ENCODE measurements at regions not wholly inside any gene's neighbourhood (a gene's known extent, or its start where the extent isn't known, plus 50 kb on each side); places are given as distances from the start of the nearest gene placed in this dataset.

DNA sequence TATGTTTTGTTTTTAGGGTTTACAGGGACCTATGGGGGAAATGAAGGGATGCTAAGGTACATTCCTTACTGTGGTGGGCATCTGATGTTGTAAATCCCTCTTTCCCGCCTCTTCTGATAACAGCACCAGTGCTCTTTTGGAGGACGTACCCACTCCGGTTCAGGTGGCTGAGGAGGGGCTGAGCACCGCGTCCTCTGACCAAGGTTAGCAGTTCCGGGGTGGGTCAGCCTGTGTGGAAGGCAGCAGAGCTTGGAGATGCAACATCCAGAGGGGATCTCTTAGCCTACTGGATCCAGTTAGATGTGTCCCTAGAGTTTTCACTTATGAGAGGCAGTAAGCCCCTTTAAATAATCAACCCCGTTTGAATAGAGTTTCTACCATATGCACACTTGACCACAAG is 135.3 kb upstream of the KCNG1 start:
- CTCF ChIA-PET, result no interaction called here
- Histone ChIP-seq H4K20me1 (replicated peaks; ENCODE audit: control insufficient read depth, extremely low read depth, insufficient read depth, low read length) (no peaks in the 10 kb centered on the region), H3K9me3 (replicated peaks; ENCODE audit: control insufficient read depth, insufficient read depth, low read length) (no peaks in the 10 kb centered on the region), H3K27ac (ENCODE audit: insufficient read depth, low read depth, low read length) (no peak overlapping the region), H3K79me2 (ENCODE audit: control insufficient read depth, insufficient read depth, low read length) (no peaks in the 10 kb centered on the region), H3K9ac (replicated peaks; ENCODE audit: extremely low read depth, insufficient read depth, low read length) (no peak overlapping the region), H3K27me3 (ENCODE audit: control insufficient read depth in 2 of 2, insufficient read depth in 2 of 2, low read length in 2 of 2) (peaks cover 8 to 13% of the 10 kb centered on the region in 2 experiments), H3K4me2 (ENCODE audit: insufficient read depth, low read length) (no peak overlapping the region), H3K36me3 (ENCODE audit: control insufficient read depth in 2 of 2, extremely low read depth in 1 of 2, insufficient read depth in 2 of 2, low read length in 2 of 2) (no peaks in the 10 kb centered on the region), H2AFZ (ENCODE audit: low read depth, low read length) (no peak overlapping the region), H3K4me1 (ENCODE audit: control insufficient read depth, extremely low read depth, insufficient read depth, low read length) (no peaks in the 10 kb centered on the region), H3K9me1 (replicated peaks; ENCODE audit: control insufficient read depth, extremely low read depth, insufficient read depth, low read length) (no peaks in the 10 kb centered on the region), H3K4me3 (replicated peaks in 1 of 3; ENCODE audit: insufficient read depth in 1 of 3, low read depth in 1 of 3, low read length in 3 of 3) (no peak overlapping the region)
- dilution Hi-C loops (cut with MboI; ENCODE audit: extremely low pct_ligation_motif_present, low sequenced_read_pairs) (no loop called here), intact Hi-C loops (cut with micrococcal nuclease) (no loop called here)
- DNase-seq (ENCODE audit: low read depth, low spot score), result no peak
- POLR2A ChIA-PET, result no interaction called here
- no TSS peak for BruUV-seq (replicated peaks)
- TF ChIP-seq, protein P1, sequence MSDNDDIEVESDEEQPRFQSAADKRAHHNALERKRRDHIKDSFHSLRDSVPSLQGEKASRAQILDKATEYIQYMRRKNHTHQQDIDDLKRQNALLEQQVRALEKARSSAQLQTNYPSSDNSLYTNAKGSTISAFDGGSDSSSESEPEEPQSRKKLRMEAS (IDR thresholded peaks at IDR 0.05; ENCODE audit: insufficient read depth, insufficient read length), result no peak
- TF ChIP-seq GATA2 (IDR thresholded peaks at IDR 0.05; ENCODE audit: insufficient read depth, insufficient read length, low read depth, low read length) (no peak), MYC (IDR thresholded peaks at IDR 0.05; ENCODE audit: low read depth, low read length) (no peak), POLR2A (IDR thresholded peaks at IDR 0.05; ENCODE audit: low read depth, low read length) (no peak), EZH2 (IDR thresholded peaks at IDR 0.05; ENCODE audit: borderline replicate concordance, low read depth, low read length, severe bottlenecking) (no peak), FOS (IDR thresholded peaks at IDR 0.05; ENCODE audit: borderline replicate concordance, insufficient read depth, low read length) (no peak), JUN (IDR thresholded peaks at IDR 0.05; ENCODE audit: borderline replicate concordance, insufficient read depth, insufficient read length, low read depth) (no peak), POLR2AphosphoS5 (IDR thresholded peaks at IDR 0.05; ENCODE audit: insufficient read depth, low read depth, low read length) (no peak)
- TF ChIP-seq, protein P2, sequence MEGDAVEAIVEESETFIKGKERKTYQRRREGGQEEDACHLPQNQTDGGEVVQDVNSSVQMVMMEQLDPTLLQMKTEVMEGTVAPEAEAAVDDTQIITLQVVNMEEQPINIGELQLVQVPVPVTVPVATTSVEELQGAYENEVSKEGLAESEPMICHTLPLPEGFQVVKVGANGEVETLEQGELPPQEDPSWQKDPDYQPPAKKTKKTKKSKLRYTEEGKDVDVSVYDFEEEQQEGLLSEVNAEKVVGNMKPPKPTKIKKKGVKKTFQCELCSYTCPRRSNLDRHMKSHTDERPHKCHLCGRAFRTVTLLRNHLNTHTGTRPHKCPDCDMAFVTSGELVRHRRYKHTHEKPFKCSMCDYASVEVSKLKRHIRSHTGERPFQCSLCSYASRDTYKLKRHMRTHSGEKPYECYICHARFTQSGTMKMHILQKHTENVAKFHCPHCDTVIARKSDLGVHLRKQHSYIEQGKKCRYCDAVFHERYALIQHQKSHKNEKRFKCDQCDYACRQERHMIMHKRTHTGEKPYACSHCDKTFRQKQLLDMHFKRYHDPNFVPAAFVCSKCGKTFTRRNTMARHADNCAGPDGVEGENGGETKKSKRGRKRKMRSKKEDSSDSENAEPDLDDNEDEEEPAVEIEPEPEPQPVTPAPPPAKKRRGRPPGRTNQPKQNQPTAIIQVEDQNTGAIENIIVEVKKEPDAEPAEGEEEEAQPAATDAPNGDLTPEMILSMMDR (IDR thresholded peaks at IDR 0.05; ENCODE audit: extremely low read depth in 1 of 2, insufficient read depth in 1 of 2, low read depth in 1 of 2, low read length in 2 of 2), result no peak
- no peak for FAIRE-seq
